ENCODE measurements at regions not wholly inside any gene's neighbourhood (a gene's known extent, or its start where the extent isn't known, plus 50 kb on each side); places are given as distances from the start of the nearest gene placed in this dataset.

- TF ChIP-seq CTCF (IDR thresholded peaks at IDR 0.05) (no peak), POLR2A (IDR thresholded peaks at IDR 0.05) (no peak)
Observed at GRCh38 chr7:26609082-26609481, 255.3 kb downstream of the SKAP2 start.

All from testis (tissue), 2 donors.